H1 (cell line): ENCODE measurements at regions not wholly inside any gene's neighbourhood (a gene's known extent, or its start where the extent isn't known, plus 50 kb on each side); places are given as distances from the start of the nearest gene placed in this dataset.

Experiments used
- CTCF ChIA-PET: fragments of 300-600 bp; sonication (Branson Sonifier 250); formaldehyde crosslinking; loops from one replicate; lab custom pipeline; 2021; ENCODE audit not compliant: partially characterized antibody; lab: Charles Lee
- POLR2A ChIA-PET: fragments of 300-600 bp; sonication (Branson Sonifier 250); formaldehyde crosslinking; loops from one replicate; lab custom pipeline; 2021; ENCODE audit warnings: inconsistent platforms; ENCODE audit not compliant: partially characterized antibody; lab: Charles Lee
- DNase-seq, 2 experiments: peaks; one replicate each; pipeline versions ENCODE4 v3.0.0 to v3.0.0-alpha.2; 2010 to 2022; ENCODE audit warnings: low spot score in 2 of 2, low read depth in 1 of 2, mixed read lengths in 1 of 2
- FAIRE-seq: peaks from 2 replicates; lab custom pipeline; 2011; peaks lifted over from hg19 to GRCh38; lab: Jason Lieb, UNC
- H2AFZ ChIP-seq: 2 replicates; pipeline ENCODE4 v1.8.1; 2012; ENCODE audit warnings: low read length, inconsistent platforms
- H2AK5ac ChIP-seq: 2 replicates; pipeline ENCODE4 v1.6.1; 2013; ENCODE audit warnings: low read depth, low read length
- H2BK120ac ChIP-seq: replicated peaks from 2 replicates; pipeline ENCODE3; 2013; ENCODE audit warnings: low read depth, low read length, inconsistent platforms
- H2BK12ac ChIP-seq: 2 replicates; pipeline ENCODE4 v1.6.1; 2013; ENCODE audit warnings: low read depth, low read length
- H2BK15ac ChIP-seq: 2 replicates; pipeline ENCODE4 v1.6.1; 2013; ENCODE audit warnings: low read length
- H2BK20ac ChIP-seq: 2 replicates; pipeline ENCODE4 v1.6.1; 2013; ENCODE audit warnings: low read length
- H2BK5ac ChIP-seq: 2 replicates; pipeline ENCODE4 v1.6.1; 2013; ENCODE audit warnings: low read depth, low read length
- H3K14ac ChIP-seq: 2 replicates; pipeline ENCODE4 v1.6.1; 2013; ENCODE audit warnings: inconsistent platforms; ENCODE audit not compliant: insufficient read length
- H3K18ac ChIP-seq: 2 replicates; pipeline ENCODE4 v1.6.1; 2013; ENCODE audit warnings: low read length; ENCODE audit errors: extremely low read depth
- H3K23ac ChIP-seq: 2 replicates; pipeline ENCODE4 v1.6.1; 2013; ENCODE audit warnings: inconsistent platforms; ENCODE audit not compliant: insufficient read length
- H3K23me2 ChIP-seq: 2 replicates; pipeline ENCODE4 v1.6.1; 2013; ENCODE audit warnings: low read depth, low read length
- H3K27ac ChIP-seq: 2 replicates; pipeline ENCODE4 v1.6.1; 2011; ENCODE audit warnings: low read depth, low read length, inconsistent platforms
- H3K27me3 ChIP-seq, 4 experiments: replicated peaks in 1 of 4; 1 replicate in 1 of 4; 2 replicates in 3 of 4; pipeline versions ENCODE4 v1.6.1 to v1.8.1; 2011 to 2013; ENCODE audit warnings: low read length in 3 of 4, mild to moderate bottlenecking in 3 of 4, inconsistent platforms in 2 of 4, mixed read lengths in 2 of 4, moderate library complexity in 1 of 4; ENCODE audit not compliant: control insufficient read depth in 3 of 4, insufficient read depth in 3 of 4; ENCODE audit errors: extremely low read depth in 1 of 4
- H3K36me3 ChIP-seq, 4 experiments: 2 replicates each; pipeline versions ENCODE4 v1.6.1 to v1.8.1; 2011 to 2013; ENCODE audit warnings: mild to moderate bottlenecking in 4 of 4, low read length in 3 of 4, moderate library complexity in 2 of 4, control low read depth in 1 of 4, inconsistent platforms in 1 of 4; ENCODE audit not compliant: insufficient read depth in 4 of 4, control insufficient read depth in 2 of 4
- H3K4ac ChIP-seq: replicated peaks from 2 replicates; pipeline ENCODE3; 2013; ENCODE audit warnings: low read length, low read depth, mixed read lengths, inconsistent platforms; ENCODE audit not compliant: insufficient read length
- H3K4me1 ChIP-seq, 4 experiments: replicated peaks in 1 of 4; 1 replicate in 1 of 4; 2 replicates in 3 of 4; pipeline versions ENCODE4 v1.6.1 to v1.8.1; 2011 to 2013; ENCODE audit warnings: low read length in 3 of 4, inconsistent platforms in 2 of 4, mixed read lengths in 1 of 4; ENCODE audit not compliant: insufficient read depth in 4 of 4, control insufficient read depth in 3 of 4
- H3K4me2 ChIP-seq, 2 experiments: 2 replicates each; pipeline versions ENCODE4 v1.6.1 to v1.8.1; 2011 to 2013; ENCODE audit warnings: low read depth in 2 of 2, low read length in 2 of 2, control low read depth in 1 of 2, inconsistent platforms in 1 of 2, mild to moderate bottlenecking in 1 of 2; ENCODE audit not compliant: insufficient read depth in 1 of 2
- H3K4me3 ChIP-seq, 4 experiments: fragments of 200-600, 300-600 bp in 1 of 4; sonication (generic), shearing (Covaris generic), sonication (Bioruptor Twin) in 1 of 4; 2 replicates each; pipeline versions ENCODE4 v1.5.1 to v1.8.1; 2011 to 2016; ENCODE audit warnings: low read length in 4 of 4, low read depth in 3 of 4, control low read depth in 2 of 4, inconsistent platforms in 2 of 4, mild to moderate bottlenecking in 2 of 4, mixed read lengths in 1 of 4, moderate library complexity in 1 of 4; ENCODE audit not compliant: insufficient read depth in 2 of 4; ENCODE audit errors: extremely low read depth in 1 of 4
- H3K56ac ChIP-seq: replicated peaks from 2 replicates; pipeline ENCODE3; 2013; ENCODE audit warnings: low read depth, mild to moderate bottlenecking, mixed read lengths, low read length, inconsistent platforms; ENCODE audit not compliant: insufficient read length
- H3K79me1 ChIP-seq: 2 replicates; pipeline ENCODE4 v1.6.1; 2013; ENCODE audit warnings: low read depth, low read length, control low read depth
- H3K79me2 ChIP-seq, 2 experiments: 2 replicates each; pipeline versions ENCODE4 v1.6.1 to v1.8.1; 2012 to 2013; ENCODE audit warnings: low read length in 2 of 2, mild to moderate bottlenecking in 2 of 2, inconsistent platforms in 1 of 2; ENCODE audit not compliant: insufficient read depth in 2 of 2, control insufficient read depth in 1 of 2
- H3K9ac ChIP-seq, 4 experiments: replicated peaks in 1 of 4; 1 replicate in 1 of 4; 2 replicates in 3 of 4; pipeline versions ENCODE4 v1.6.1 to v1.8.1; 2011 to 2013; ENCODE audit warnings: low read depth in 3 of 4, low read length in 3 of 4, control low read depth in 2 of 4, mild to moderate bottlenecking in 2 of 4, moderate library complexity in 2 of 4, inconsistent platforms in 1 of 4; ENCODE audit errors: extremely low read depth in 1 of 4
- H3K9me3 ChIP-seq, 2 experiments: 2 replicates each; pipeline versions ENCODE4 v1.6.1 to v1.8.1; 2012 to 2013; ENCODE audit warnings: mild to moderate bottlenecking in 2 of 2, moderate library complexity in 2 of 2, control low read depth in 1 of 2, inconsistent platforms in 1 of 2, low read depth in 1 of 2, low read length in 1 of 2, mixed read lengths in 1 of 2; ENCODE audit not compliant: insufficient read depth in 2 of 2
- H4K20me1 ChIP-seq, 2 experiments: replicated peaks in 1 of 2; 2 replicates each; pipeline versions ENCODE3 to v1.8.1; 2011 to 2013; ENCODE audit warnings: inconsistent platforms in 2 of 2, low read length in 2 of 2, mild to moderate bottlenecking in 1 of 2; ENCODE audit not compliant: insufficient read depth in 2 of 2, control insufficient read depth in 1 of 2
- H4K5ac ChIP-seq: 2 replicates; pipeline ENCODE4 v1.6.1; 2013; ENCODE audit warnings: low read length, low read depth, mixed read lengths, inconsistent platforms; ENCODE audit not compliant: insufficient read length
- H4K8ac ChIP-seq: 2 replicates; pipeline ENCODE4 v1.8.0; 2013; ENCODE audit warnings: mild to moderate bottlenecking, moderate library complexity, low read length, inconsistent platforms; ENCODE audit not compliant: insufficient read depth; ENCODE audit errors: extremely low read depth
- H4K91ac ChIP-seq: replicated peaks from 2 replicates; pipeline ENCODE3; 2013; ENCODE audit warnings: low read length, mixed read lengths, inconsistent platforms; ENCODE audit not compliant: insufficient read length
- GTF2F1 ChIP-seq: IDR thresholded peaks from 2 replicates; pipeline ENCODE4 v1.6.1; 2012; ENCODE audit warnings: low read depth, low read length, improper control_type of control experiment, borderline replicate concordance
- RAD21 ChIP-seq, 2 experiments: IDR thresholded peaks in 1 of 2; conservative IDR thresholded peaks in 1 of 2; 2 replicates each; pipeline ENCODE4 v1.6.1; 2011; ENCODE audit warnings: low read depth in 2 of 2, low read length in 2 of 2, improper control_type of control experiment in 1 of 2, inconsistent platforms in 1 of 2, mild to moderate bottlenecking in 1 of 2, moderate library complexity in 1 of 2
- WGBS, 2 experiments: shearing (Covaris generic) in 1 of 2; methylation state at CpG; one replicate each; pipeline versions ENCODE4 v1.1.6 to v1.1.7; 2013 to 2015; ENCODE audit warnings: low lambda C conversion rate in 2 of 2, mixed read lengths in 2 of 2, inconsistent platforms in 1 of 2, low coverage in 1 of 2, missing lambda C conversion rate in 1 of 2; ENCODE audit not compliant: insufficient replicate concordance in 2 of 2, insufficient coverage in 1 of 2, insufficient read length in 1 of 2; ENCODE audit errors: extremely low coverage in 1 of 2, missing lambda C conversion rate in 1 of 2; 5-methylcytosine and 5-hydroxymethylcytosine counted together

DNA sequence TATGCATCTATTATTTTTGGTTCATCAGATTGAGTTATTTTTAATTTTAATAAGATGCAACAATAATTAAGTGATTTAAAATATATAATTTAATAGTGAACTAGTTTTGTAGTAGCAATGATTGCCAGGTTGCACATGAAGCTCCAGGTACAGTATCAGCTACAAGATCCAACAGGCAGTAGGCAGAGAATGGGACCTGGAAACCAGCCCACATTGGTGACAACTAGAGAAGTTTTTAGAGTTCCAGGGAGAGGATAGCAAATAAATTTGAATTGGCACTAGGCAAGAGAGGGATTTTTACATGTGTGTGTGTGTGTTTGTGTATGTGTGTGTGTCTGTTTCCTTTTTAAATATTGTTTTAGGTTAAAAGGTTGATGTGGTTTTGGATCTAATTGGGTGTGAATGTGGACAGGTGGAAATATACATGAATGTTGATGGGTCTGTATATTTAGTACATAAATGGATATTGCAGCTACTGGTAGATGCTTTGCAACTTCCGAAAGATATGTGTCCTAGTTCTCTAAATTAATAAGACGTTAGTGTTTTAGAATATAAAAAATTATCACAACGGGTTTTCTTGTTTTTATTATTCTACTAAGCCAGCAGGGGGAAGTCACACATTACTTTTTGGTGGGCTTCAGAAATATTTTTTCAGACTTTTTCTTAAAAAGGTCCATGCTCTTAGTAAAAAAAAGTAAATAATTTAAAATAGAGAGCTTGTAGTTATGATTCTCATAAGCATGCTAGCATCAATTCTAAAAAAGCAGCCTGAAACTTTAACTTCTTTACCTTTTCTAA lies 110.1 kb upstream of the GBE1 start:
- no peak for FAIRE-seq
- no peak overlapping the region for H2BK20ac ChIP-seq
- H2BK120ac ChIP-seq: no peak overlapping the region
- 92% methylated on average over 3 of the region's 3 CpGs; no CpG with 5 or more reads in 1 of the 2 experiments for WGBS, 2 experiments
- no peaks in the 10 kb centered on the region for H4K20me1 ChIP-seq
- no peak overlapping the region for H3K4me2 ChIP-seq
- H3K23me2 ChIP-seq: no peaks in the 10 kb centered on the region; the same call in 1 of the 2 replicates
- H2BK12ac ChIP-seq: no peak overlapping the region
- TF ChIP-seq GTF2F1 (no peak), RAD21 (IDR thresholded peaks at IDR 0.05 in 1 of 2, conservative IDR thresholded peaks at IDR 0.05 in 1 of 2; ENCODE audit: low read depth in 2 of 2, low read length in 2 of 2) (peak in 1 of 2 experiments; percentile 65; a peak in 3 of 4 replicates)
- TF ChIP-seq, all 59 proteins: peak for 1
- Histone ChIP-seq H3K36me3 (no peaks in the 10 kb centered on the region), H2BK5ac (no peak overlapping the region), H3K18ac (no peak overlapping the region), H4K5ac (no peak overlapping the region), H4K91ac (no peak overlapping the region), H3K9ac (no peak overlapping the region), H2BK15ac (no peak overlapping the region), H3K27me3 (no peaks in the 10 kb centered on the region), H2AFZ (no peak overlapping the region), H3K4me3 (no peak overlapping the region), H3K4ac (no peak overlapping the region), H3K9me3 (peaks cover 0 to 2% of the 10 kb centered on the region in 2 experiments; a peak in 3 of 4 replicates), H3K14ac (no peak overlapping the region), H4K8ac (no peak overlapping the region), H3K4me1 (no peaks in the 10 kb centered on the region), H3K79me1 (no peaks in the 10 kb centered on the region), H3K79me2 (no peaks in the 10 kb centered on the region), H2AK5ac (no peak overlapping the region), H3K56ac (no peak overlapping the region), H3K23ac (no peak overlapping the region), H3K27ac (no peak overlapping the region)
- DNase-seq: no peak
- ChIA-PET POLR2A (no interaction called here), CTCF (interaction anchor here (0.8 to 1.2 kb wide), 4 partner anchors 9 to 261 kb away, joined by 3 read pairs; no protein-coding TSS in a partner anchor)
